ENCODE measurements at regions not wholly inside any gene's neighbourhood (a gene's known extent, or its start where the extent isn't known, plus 50 kb on each side); places are given as distances from the start of the nearest gene placed in this dataset.
"Not testable (repeated sequence)": the region's sequence is repeated elsewhere in the genome, so short reads cannot be mapped to it uniquely, and the experiment has no call there.

- Histone ChIP-seq H3K4me3 (ENCODE audit: low read length) (no peak overlapping the region), H3K27ac (ENCODE audit: low read length) (no peak overlapping the region), H3K27me3 (ENCODE audit: control insufficient read depth, insufficient read depth, low read length) (peaks cover 7% of the 10 kb centered on the region), H3K4me1 (ENCODE audit: control insufficient read depth, insufficient read depth, low read length) (no peaks in the 10 kb centered on the region), H3K36me3 (ENCODE audit: control insufficient read depth, insufficient read depth, low read length) (no peaks in the 10 kb centered on the region), H3K9me3 (replicated peaks; ENCODE audit: control insufficient read depth, low read depth, low read length) (no peaks in the 10 kb centered on the region)
- no peak for DNase-seq
- no CpG with 5 or more reads among the region's 1 CpG for WGBS (ENCODE audit: insufficient coverage)
Measured at GRCh38 chr1:5140962-5141361, 486.6 kb downstream of the AJAP1 start.

- no peak for DNase-seq
- no CpG with 5 or more reads among the region's 5 CpGs for WGBS (ENCODE audit: insufficient coverage)
- no peaks in the 10 kb centered on the region for H3K36me3 ChIP-seq (ENCODE audit: control insufficient read depth, insufficient read depth, low read length)
- H3K9me3 ChIP-seq (replicated peaks; ENCODE audit: control insufficient read depth, low read depth, low read length) = no peaks in the 10 kb centered on the region
- H3K4me1 ChIP-seq (ENCODE audit: control insufficient read depth, insufficient read depth, low read length) = no peaks in the 10 kb centered on the region
- H3K27me3 ChIP-seq (ENCODE audit: control insufficient read depth, insufficient read depth, low read length) = peaks cover 9% of the 10 kb centered on the region
- no peak overlapping the region for H3K4me3 ChIP-seq (ENCODE audit: low read length)
- H3K27ac ChIP-seq (ENCODE audit: low read length) = no peak overlapping the region
Measured at GRCh38 chr1:5140136-5140535, 485.7 kb downstream of the AJAP1 start.

- Histone ChIP-seq H3K36me3 (ENCODE audit: control insufficient read depth, insufficient read depth, low read length) (no peaks in the 10 kb centered on the region), H3K4me3 (ENCODE audit: low read length) (no peak overlapping the region), H3K9me3 (replicated peaks; ENCODE audit: control insufficient read depth, low read depth, low read length) (no peaks in the 10 kb centered on the region), H3K4me1 (ENCODE audit: control insufficient read depth, insufficient read depth, low read length) (no peaks in the 10 kb centered on the region), H3K27ac (ENCODE audit: low read length) (no peak overlapping the region), H3K27me3 (ENCODE audit: control insufficient read depth, insufficient read depth, low read length) (peaks cover 2% of the 10 kb centered on the region)
- no CpG with 5 or more reads among the region's 1 CpG for WGBS (ENCODE audit: insufficient coverage)
- no peak for DNase-seq
Measured at GRCh38 chr1:5129746-5130355, 475.4 kb downstream of the AJAP1 start.

- no peaks in the 10 kb centered on the region for H3K4me1 ChIP-seq (ENCODE audit: control insufficient read depth, insufficient read depth, low read length)
- H3K27me3 ChIP-seq (ENCODE audit: control insufficient read depth, insufficient read depth, low read length) = no peaks in the 10 kb centered on the region
- DNase-seq = no peak
- no peak overlapping the region for H3K27ac ChIP-seq (ENCODE audit: low read length)
- no peak overlapping the region for H3K4me3 ChIP-seq (ENCODE audit: low read length)
- H3K9me3 ChIP-seq (replicated peaks; ENCODE audit: control insufficient read depth, low read depth, low read length) = no peaks in the 10 kb centered on the region
- WGBS (ENCODE audit: insufficient coverage) = no CpG with 5 or more reads among the region's 7 CpGs
- no peaks in the 10 kb centered on the region for H3K36me3 ChIP-seq (ENCODE audit: control insufficient read depth, insufficient read depth, low read length)
Measured at GRCh38 chr1:5125208-5125607, 470.8 kb downstream of the AJAP1 start.

- H3K9me3 ChIP-seq (replicated peaks; ENCODE audit: control insufficient read depth, low read depth, low read length) = no peaks in the 10 kb centered on the region
- H3K36me3 ChIP-seq (ENCODE audit: control insufficient read depth, insufficient read depth, low read length) = no peaks in the 10 kb centered on the region
- no peaks in the 10 kb centered on the region for H3K4me1 ChIP-seq (ENCODE audit: control insufficient read depth, insufficient read depth, low read length)
- no peak overlapping the region for H3K27ac ChIP-seq (ENCODE audit: low read length)
- WGBS (ENCODE audit: insufficient coverage) = 95% methylated on average over 1 of the region's 1 CpG
- peaks cover 2% of the 10 kb centered on the region for H3K27me3 ChIP-seq (ENCODE audit: control insufficient read depth, insufficient read depth, low read length)
- no peak overlapping the region for H3K4me3 ChIP-seq (ENCODE audit: low read length)
- DNase-seq = no peak
Measured at GRCh38 chr1:5120559-5120958, 466.1 kb downstream of the AJAP1 start.

GRCh38 chr1:5119366-5120234, 465.2 kb downstream of the AJAP1 start:
- no peaks in the 10 kb centered on the region for H3K9me3 ChIP-seq (replicated peaks; ENCODE audit: control insufficient read depth, low read depth, low read length)
- no peaks in the 10 kb centered on the region for H3K4me1 ChIP-seq (ENCODE audit: control insufficient read depth, insufficient read depth, low read length)
- 44% methylated on average over 9 of the region's 11 CpGs for WGBS (ENCODE audit: insufficient coverage)

GRCh38 chr1:5118771-5119170, 464.4 kb downstream of the AJAP1 start:
- H3K27me3 ChIP-seq (ENCODE audit: control insufficient read depth, insufficient read depth, low read length); H3K36me3 ChIP-seq (ENCODE audit: control insufficient read depth, insufficient read depth, low read length); H3K4me3 ChIP-seq (ENCODE audit: low read length); H3K27ac ChIP-seq (ENCODE audit: low read length); H3K9me3 ChIP-seq (replicated peaks; ENCODE audit: control insufficient read depth, low read depth, low read length); H3K4me1 ChIP-seq (ENCODE audit: control insufficient read depth, insufficient read depth, low read length); DNase-seq: not testable (repeated sequence)
- WGBS (ENCODE audit: insufficient coverage) = 90% methylated on average over 2 of the region's 10 CpGs

More at GRCh38 chr1:5119366-5120234, 465.2 kb downstream of the AJAP1 start:
- Histone ChIP-seq H3K27me3 (ENCODE audit: control insufficient read depth, insufficient read depth, low read length) (peaks cover 2% of the 10 kb centered on the region), H3K27ac (ENCODE audit: low read length) (no peak overlapping the region), H3K4me3 (ENCODE audit: low read length) (no peak overlapping the region), H3K36me3 (ENCODE audit: control insufficient read depth, insufficient read depth, low read length) (no peaks in the 10 kb centered on the region)
- no peak for DNase-seq

- not testable (repeated sequence) for H3K9me3 ChIP-seq (replicated peaks; ENCODE audit: control insufficient read depth, low read depth, low read length); DNase-seq; H3K36me3 ChIP-seq (ENCODE audit: control insufficient read depth, insufficient read depth, low read length); H3K4me1 ChIP-seq (ENCODE audit: control insufficient read depth, insufficient read depth, low read length); H3K4me3 ChIP-seq (ENCODE audit: low read length); H3K27ac ChIP-seq (ENCODE audit: low read length); H3K27me3 ChIP-seq (ENCODE audit: control insufficient read depth, insufficient read depth, low read length)
- no CpG with 5 or more reads among the region's 11 CpGs for WGBS (ENCODE audit: insufficient coverage)
Measured at GRCh38 chr1:5118292-5118691, 463.9 kb downstream of the AJAP1 start.

- Histone ChIP-seq H3K9me3 (replicated peaks; ENCODE audit: control insufficient read depth, low read depth, low read length) (no peaks in the 10 kb centered on the region), H3K27ac (ENCODE audit: low read length) (no peak overlapping the region), H3K4me1 (ENCODE audit: control insufficient read depth, insufficient read depth, low read length) (no peaks in the 10 kb centered on the region), H3K27me3 (ENCODE audit: control insufficient read depth, insufficient read depth, low read length) (no peaks in the 10 kb centered on the region), H3K36me3 (ENCODE audit: control insufficient read depth, insufficient read depth, low read length) (no peaks in the 10 kb centered on the region), H3K4me3 (ENCODE audit: low read length) (no peak overlapping the region)
- WGBS (ENCODE audit: insufficient coverage) = 58% methylated on average over 1 of the region's 2 CpGs
- no peak for DNase-seq
Measured at GRCh38 chr1:5111581-5111980, 457.2 kb downstream of the AJAP1 start.

- Histone ChIP-seq H3K9me3 (replicated peaks; ENCODE audit: control insufficient read depth, low read depth, low read length) (no peaks in the 10 kb centered on the region), H3K27ac (ENCODE audit: low read length) (no peak overlapping the region), H3K4me1 (ENCODE audit: control insufficient read depth, insufficient read depth, low read length) (no peaks in the 10 kb centered on the region), H3K4me3 (ENCODE audit: low read length) (no peak overlapping the region), H3K27me3 (ENCODE audit: control insufficient read depth, insufficient read depth, low read length) (no peaks in the 10 kb centered on the region), H3K36me3 (ENCODE audit: control insufficient read depth, insufficient read depth, low read length) (no peaks in the 10 kb centered on the region)
- no peak for DNase-seq
- WGBS (ENCODE audit: insufficient coverage) = 89% methylated on average over 6 of the region's 8 CpGs
Measured at GRCh38 chr1:5110508-5110907, 456.1 kb downstream of the AJAP1 start.
